HG03469 (cell line): ENCODE measurements at regions not wholly inside any gene's neighbourhood (a gene's known extent, or its start where the extent isn't known, plus 50 kb on each side); places are given as distances from the start of the nearest gene placed in this dataset.
"Not testable (repeated sequence)": the region's sequence is repeated elsewhere in the genome, so short reads cannot be mapped to it uniquely, and the experiment has no call there.

Experiments
- ATAC-seq: cut with Tn5 transposase; IDR thresholded peaks from one replicate; pipeline ENCODE4 v1.9.1; 2021; ENCODE audit warnings: mild to moderate bottlenecking, moderate library complexity, moderate number of reproducible peaks; ENCODE audit not compliant: unreplicated experiment

DNA sequence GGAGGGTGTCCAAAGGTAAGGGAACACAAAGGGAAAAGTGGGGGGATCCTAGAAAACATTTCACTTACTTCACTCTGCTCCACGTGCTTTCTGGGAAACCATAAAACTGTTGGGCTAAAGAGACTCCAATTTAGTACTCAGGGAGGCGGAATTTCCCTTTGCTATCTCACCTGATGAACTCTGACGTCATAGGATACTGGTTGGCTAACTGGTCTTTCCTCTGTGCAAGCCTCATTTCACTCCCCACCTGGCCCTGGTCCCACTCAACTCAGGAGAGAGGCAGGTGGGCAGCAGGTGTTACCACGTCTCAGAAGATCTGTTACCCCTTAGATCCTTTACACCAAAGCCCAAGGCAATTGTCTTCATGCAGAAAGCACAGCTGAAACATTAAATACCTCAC lies 51.8 kb upstream of the PMAIP1 start:
- no peak for ATAC-seq

DNA sequence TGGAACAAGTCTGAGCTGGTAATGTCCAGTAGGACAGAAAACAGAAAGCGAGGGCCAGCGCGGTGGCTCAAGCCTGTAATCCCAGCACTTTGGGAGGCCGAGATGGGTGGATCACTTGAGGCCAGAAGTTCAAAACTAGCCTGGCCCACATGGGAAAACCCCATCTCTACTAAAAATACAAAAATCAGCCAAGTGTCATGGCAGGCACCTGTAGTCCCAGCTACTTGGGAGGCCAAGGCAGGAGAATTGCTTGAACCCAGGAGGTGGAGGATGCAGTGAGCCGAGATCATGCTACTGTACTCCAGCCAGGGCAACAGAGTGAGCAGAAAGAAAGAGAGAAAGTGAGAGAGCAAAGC lies 52.3 kb upstream of the PMAIP1 start:
- not testable (repeated sequence) for ATAC-seq

DNA sequence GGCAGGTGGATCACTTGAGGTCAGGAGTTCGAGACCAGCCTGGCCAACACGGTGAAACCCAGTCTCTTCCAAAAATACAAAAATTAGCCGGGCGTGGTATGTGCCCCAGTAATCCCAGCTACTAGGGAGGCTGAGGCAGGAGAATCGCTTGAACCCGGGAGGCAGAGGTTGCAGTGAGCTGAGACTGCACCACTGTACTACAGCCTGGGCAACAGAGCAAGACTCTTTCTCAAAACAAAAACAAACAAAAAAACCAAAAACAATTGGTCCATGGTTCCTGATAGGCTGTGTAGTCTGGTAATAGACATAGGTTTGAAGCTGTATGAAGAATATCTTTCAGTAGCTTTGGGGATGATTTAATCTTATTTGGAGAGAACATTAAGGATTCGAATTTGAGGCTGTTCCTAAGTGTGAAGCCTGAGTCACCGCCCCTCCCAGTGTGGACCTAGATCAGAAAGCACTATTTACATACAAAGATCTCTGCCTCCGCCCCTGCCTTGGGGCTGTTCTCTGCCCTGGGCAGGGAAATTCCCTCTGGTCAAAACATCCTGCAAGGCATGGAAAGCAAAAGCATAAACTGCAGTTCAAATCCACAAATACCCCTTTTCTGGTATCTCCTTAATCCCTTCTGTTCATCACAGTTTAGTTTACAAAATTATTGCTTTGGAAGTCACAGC lies 52.8 kb upstream of the PMAIP1 start:
- ATAC-seq: peak; percentile 93

DNA sequence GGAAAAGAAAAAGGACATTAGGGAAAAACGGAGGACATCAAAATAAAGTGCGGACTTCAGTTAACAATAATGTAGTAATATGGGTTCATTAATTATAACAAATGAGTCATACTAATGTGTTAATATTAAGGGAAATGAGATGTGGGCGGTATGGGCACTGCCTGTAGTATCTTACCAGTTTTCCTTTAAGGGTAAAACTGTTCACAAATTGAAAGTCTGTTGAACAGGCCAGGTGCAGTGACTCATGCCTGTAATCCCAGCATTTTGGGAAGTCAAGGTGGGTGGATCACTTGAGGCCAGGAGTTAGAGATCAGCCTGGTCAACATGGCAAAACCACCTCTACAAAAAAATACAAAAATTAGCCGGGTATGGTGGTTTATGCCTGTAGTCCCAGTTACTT lies 56.8 kb upstream of the PMAIP1 start:
- no peak for ATAC-seq

DNA sequence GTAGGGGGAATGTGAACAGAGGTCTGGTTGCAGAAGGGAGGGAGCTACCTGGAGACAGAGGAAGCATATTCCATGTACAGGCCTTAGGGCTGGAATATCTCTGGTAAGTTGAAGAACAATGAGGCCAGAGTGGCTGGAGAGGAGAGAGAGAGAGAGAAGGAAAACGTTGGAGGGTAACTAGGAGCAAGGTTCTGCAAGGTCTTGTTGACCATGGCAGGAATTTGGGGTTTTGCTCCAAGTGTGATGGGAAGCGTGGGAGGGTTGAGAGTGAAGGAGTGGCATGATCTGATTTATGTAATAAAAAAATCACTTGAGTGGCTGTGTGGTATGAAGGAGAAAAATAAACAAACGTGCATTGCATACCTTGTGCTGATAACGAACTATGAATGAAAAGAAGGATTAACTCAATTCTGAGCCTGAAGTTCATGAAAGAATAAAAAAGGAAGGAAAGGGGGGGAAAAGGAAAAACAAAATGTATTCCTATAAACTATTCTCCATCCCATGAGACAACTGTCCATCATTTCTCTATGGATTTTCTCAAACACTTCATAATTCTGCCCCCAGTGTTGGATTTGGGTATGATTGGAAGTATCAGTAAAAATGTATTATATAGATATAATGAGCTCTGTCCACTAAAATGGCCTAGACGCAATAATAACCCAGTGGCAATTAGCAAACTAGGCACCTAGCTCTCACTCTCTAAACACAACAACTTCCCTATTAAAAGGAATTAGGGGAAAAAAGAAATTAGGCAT lies 59.7 kb upstream of the PMAIP1 start:
- no peak for ATAC-seq

DNA sequence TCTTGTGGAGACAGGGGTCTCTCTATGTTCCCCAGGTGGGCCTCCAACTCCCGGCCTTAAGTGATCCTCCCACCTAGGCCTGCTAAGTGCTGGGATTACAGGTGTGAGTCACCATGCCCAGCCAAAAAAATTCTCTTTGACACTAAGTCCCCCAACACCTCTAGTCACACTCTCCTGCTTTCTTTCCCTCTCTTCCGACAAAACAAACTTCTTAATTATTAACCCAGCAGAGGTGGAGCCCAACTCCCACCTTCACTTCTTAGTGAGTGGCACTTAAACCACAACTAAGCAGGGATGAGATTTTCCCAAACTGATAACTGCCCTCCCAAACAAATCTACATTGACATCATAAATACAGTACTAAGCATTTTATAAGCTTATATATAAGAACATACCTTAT lies 60.5 kb upstream of the PMAIP1 start:
- no peak for ATAC-seq

DNA sequence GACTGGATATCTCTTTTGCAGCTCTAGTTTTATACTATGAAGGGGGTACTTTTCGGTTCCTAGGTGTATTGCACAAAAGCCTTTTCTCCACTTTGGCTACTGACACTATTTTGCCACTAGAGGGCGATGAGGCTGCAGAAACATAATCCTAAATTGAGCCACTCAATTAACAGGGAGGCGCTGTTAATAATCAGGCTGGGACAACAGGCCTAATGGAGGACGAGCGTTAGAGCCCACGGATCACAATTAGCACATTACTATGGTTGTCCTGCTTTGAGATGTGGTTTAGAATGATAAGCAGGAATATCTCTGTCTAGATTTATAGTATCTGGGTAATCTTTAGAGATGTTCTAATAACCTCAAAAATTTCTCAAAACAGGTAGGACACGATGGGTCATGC lies 62.2 kb upstream of the PMAIP1 start:
- peak; percentile 51 for ATAC-seq

DNA sequence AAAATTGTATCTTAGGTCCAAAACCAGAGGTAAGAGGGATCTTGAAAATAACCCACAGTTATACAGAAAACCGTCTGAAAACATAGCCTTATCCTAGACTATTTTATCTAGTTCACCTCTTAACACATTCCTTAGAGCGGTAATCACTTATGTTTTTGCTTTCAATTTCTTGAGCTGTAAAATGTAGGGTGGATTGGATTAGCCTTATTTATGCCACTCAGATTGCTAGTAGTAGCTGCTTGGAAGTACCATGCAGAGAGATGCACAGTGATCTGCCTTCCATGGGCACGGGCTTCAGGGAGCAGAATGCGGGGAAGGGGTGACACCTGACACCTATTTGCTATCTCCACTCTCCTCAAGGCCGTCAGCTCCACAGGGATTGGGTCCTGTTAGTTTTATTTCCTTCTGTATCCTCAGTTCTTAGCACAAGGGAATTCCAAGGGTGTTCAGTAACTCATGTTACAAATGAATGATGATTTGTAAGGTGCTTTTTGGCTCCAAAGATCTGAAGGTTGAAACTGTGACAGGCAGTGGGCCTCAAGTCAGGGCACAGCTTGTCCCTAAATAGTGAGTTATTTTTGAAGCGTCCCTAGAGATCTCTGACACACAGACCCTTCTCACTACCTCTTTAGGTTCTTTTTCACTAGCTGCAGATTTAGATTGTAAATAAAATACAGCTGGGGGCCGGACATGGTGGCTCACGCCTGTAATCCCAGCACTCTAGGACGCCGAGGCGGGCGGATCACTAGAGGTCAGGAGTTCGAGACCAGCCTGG lies 64.0 kb upstream of the PMAIP1 start:
- peak; percentile 23 for ATAC-seq

DNA sequence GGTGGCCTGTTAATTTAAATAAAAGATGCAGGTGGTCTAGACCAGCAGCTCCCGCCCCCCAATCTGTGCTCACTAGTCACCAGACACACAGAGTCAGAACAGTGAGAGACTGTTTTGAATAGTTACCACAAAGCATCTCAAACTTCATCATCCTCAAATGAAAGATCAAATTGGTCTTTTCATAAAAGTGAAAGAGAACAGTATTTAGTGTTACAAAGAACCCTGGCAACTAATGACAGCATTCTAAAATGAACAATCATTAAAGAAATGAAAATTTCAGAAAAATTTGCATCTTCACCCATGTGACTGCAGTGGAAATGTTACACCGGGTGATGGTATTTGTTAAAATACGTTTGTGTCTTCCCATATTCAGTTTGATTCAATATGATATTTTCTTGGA lies 65.5 kb upstream of the PMAIP1 start:
- ATAC-seq: peak; percentile 30

DNA sequence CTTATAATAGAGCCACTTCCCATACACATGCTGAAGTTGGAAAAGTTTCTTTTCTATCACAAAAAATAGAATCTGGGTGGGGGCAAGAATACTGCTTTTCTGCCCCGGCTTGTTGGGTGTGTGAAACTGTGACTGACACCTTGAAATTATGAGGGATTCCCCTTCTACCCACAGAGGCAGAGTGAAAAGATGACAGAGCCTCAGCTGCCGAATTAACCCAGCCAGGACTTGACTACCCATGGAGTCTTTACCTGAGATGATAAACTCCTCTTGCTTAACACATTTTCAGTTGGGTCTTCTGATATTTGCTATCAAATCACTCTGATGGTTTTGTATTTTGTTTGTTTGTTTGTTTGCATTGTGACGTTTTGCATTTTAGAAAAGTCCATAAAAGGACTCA lies 66.0 kb upstream of the PMAIP1 start:
- peak; percentile 53 for ATAC-seq

DNA sequence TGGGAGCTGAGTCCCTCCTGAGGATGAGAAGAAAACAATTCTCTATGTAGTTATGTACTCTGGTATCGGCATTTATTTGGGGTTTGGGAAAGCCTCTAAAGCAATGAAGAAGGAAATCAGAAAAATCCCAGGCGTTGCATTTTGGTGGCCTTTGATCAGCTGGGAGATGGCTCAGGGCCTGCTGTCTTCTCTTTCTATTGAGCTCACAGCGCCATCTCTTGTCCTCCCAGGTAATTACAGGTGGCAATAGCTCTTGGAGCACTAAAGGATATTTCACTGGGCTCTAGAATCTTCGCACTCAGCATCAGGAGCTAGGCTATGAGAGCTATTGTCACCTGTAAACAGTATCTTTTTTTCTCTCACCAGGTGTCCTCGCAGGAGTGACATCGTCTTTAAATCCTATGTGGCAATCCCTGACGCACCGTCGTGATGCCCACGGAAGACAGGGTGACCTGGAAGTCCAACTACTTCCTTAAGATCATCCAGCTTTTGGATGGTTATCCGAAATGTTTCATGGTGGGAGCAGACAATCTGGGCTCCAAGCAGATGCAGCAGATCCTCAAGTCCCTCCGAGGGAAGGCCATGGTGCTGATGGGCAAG lies 76.1 kb upstream of the PMAIP1 start:
- peak; percentile 66 for ATAC-seq

DNA sequence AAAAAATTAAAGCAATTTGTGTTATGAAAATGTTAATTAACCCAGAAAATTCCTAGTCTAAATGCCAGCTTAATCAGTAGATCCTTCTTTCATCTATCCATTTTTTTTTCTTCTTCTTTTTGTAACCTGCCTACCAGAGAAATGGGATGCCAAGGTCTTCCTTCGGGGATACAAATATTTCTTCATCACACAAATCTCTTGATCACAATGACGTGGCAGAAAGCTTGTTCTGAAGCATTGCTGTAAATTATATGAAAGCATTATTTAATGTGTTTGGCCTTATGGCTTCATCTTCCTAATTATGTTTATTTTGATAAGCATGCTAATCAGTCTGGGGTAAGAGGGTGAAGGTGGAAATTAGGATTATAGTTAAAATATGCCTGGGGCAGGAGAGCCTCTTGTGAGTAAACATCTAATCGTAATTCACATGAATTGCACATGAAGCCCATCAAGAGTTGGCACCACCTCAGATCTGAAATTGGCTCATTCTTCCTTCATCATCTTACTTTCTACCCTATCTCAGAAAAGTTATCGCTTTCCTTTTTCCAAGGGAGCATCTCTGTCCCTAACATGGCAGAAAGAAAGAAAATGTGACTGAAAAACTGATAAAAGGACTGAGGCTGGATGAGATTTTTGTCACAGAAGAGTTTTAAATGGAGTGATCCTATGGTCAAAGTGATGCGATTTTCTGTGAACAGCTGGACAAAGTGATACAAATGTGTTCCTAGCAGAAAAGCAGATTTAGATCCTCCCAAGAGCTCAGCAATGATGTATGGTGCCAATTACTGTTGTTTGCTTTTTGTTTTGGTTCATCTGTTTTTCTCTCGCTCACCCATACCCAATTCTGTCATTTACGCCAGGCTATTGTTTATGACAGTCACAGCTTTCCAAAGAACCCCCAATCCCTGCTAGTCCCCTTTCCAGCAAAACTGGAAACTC lies 76.9 kb upstream of the PMAIP1 start:
- no peak for ATAC-seq

DNA sequence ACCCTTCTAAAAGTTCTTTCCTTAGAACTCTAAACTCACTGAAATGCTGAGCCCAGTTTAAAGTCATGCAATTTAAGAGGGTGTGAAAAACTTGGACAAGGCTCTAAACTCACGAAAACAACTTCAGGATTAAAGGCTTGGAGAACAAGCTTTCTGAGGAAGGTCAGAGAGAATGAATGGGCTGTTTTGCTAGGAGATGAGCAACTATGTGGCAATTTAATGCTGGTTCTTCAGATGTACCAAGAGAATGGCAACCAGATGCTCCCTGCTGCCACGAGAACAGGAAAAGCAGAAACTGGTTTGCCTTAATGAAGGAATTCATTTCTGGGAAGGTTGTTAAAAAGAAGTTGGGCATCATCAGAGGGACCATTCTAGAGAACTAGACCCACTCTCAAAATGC lies 77.8 kb upstream of the PMAIP1 start:
- ATAC-seq: no peak

DNA sequence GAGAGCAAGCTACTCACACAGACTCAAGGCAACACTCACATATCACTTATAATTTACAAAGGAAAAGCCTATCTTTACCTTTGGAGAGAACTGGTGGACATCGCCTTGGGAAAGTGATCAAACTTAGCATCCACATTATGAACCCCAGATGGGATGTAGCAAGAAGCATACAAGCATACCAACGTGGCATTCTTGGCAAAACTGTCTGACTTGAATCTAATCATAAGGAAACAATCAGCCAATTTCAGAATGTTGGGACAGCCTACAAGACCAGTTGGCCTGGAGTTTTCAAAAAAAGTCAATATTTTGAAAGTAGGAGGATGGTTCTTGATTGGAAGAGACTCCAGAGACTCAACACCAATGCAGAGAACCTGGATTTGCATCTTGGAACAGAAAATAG lies 79.1 kb upstream of the PMAIP1 start:
- ATAC-seq: no peak

DNA sequence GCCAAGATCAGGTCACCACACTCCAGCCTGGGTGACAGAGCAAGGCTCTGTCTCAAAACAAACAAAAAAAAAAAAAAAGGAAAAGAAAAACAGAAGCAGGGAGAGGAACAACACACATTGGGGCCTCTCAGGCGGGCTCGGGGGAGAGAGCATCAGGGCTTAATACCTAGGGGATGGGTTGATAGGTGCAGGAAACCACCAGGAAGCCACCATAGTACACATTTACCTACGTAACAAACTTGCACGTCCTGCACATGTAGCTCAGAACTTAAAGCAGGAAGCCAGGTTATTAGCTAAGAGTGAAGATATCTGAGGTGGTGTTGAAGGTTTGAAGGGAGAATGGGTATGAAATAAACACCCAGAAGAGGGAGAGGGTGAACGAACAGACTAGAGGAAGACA lies 81.0 kb upstream of the PMAIP1 start:
- no peak for ATAC-seq

DNA sequence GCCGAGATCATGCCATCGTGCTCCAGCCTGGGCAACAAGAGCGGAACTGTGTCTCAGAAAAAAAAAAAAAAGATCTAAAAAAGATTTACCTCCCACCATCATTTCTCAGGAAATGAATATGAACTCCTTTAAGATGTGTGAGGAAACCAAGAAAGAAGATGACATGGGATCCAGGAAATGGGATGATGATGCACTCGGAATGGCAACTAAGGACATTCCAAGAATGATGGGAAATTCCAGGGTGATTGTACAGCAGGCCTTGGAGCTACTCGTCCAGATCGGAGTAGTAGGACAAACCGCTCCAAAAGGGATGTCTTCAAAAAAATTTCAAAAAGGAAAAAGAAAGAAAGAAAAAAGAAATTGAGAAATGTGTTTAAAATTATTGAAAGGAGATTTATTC lies 84.9 kb upstream of the PMAIP1 start:
- ATAC-seq: no peak

DNA sequence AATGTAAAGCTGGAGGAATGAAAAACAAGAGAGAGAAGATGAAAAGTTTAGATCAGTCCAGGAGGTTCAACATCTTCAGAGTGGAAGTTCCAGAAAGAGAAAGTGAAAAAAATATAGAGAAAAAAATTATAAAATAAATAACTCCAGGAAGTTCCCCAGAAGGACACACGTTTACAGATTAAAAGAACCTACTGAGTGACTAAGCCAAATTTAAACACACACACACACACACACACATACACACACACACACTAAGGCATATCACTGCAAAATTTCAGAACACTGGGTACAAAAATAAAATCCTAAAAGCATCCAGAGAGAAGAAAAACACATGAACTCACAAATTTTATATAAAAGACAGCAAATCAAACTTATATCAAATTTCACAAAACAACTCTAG lies 85.9 kb upstream of the PMAIP1 start:
- no peak for ATAC-seq

DNA sequence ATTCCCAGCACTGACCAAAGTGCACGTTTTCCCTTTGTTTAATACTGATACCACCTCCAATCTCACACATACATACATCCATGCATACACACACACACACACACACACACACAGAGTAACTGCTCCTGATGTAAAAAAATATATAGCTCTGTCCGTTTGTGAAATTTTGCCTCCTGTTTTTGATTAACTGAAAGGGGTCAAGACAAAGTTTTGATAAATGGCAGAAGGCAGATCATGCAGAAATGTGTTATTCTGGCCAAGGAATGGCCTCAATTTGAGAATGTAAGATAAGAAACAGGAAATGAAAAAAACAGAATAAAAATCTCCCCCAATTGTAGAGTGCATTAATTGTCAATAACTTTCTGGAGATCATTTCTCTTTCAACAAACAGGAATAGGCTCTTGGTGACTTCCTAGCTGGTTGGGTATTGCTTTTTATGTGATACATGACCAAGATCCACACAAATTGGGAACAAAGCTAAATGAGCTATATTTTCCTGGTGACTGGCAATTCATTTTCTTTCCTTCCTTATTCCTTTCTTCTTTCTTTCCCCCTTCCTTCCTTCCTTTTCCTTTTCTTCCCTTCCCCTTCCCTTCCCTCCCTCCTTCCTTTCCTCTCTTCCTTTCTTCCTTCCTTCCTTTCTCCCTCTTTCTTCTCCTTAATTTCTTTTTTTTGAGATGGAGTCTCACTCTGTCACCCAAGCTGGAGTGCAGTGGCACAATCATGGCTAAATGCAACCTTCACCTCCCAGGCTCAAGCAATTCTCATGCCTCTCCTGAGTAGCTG lies 88.9 kb upstream of the PMAIP1 start:
- no peak for ATAC-seq

DNA sequence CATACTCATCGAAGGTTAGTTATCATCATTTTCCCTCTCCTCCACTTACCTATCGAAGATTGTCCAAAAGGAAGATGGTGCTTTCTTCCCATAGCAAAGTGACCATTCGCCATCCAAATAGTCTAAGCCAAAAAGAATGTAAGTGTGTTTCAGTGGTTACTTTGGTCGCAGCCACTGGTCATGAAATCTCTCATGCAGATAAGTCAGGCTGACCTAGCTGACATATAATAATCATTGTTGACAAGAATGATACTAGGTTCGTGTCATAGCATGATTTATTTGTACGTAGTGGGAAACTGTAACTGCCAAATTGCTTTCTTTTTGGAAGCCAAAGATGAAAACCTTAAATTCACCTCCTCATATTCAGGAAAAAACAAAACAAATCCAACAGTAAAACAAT lies 89.6 kb upstream of the PMAIP1 start:
- ATAC-seq: no peak

DNA sequence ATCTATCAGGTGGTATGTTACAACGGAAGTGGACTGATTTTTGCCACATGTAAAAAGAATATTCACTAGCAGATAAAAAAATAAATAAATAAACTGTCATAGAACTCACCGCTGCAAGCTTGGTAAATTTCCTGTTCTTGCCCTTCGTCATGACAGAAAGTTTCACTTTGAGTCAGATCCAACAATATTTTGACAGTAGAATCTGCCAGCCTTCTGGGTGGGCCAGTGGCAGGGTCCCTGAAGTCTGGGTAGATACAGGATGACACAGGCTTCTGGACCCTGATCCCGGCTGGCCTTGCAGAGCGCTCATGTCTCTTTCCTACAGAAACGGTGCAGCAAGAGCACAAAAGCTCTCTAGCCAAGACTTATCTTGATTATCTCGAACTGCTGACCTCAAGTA lies 97.8 kb upstream of the PMAIP1 start:
- ATAC-seq: peak; percentile 87
